ENCODE measurements at regions not wholly inside any gene's neighbourhood (a gene's known extent, or its start where the extent isn't known, plus 50 kb on each side); places are given as distances from the start of the nearest gene placed in this dataset.

DNA sequence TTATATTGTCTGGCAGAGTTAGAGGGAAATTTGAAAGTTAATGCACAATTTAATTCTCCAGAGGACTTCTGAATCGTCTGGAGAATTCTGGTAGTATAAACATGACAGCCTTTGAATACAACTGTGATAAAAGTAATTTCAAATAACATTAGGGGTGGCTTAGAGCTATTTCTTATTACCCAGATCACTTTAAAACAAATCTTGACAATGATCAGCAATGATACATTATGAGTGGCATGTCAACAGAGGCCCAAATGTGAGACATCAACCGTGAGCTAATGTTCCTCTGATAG, 259.1 kb downstream of the HACE1 start:
- WGBS, 2 donors, result 41 to 67% methylated on average over 2 of the region's 2 CpGs
- Histone ChIP-seq H3K9me3 (no peaks in the 10 kb centered on the region), H3K4me1 (peaks cover 0 to 20% (median 0%) of the 10 kb centered on the region in 4 donors), H3K27me3 (no peaks in the 10 kb centered on the region), H3K4me3 (no peak overlapping the region), H3K27ac (no peak overlapping the region), H3K36me3 (no peaks in the 10 kb centered on the region)
- TF ChIP-seq EP300 (IDR thresholded peaks at IDR 0.05) (no peak), POLR2A (IDR thresholded peaks at IDR 0.05) (no peak)
- TF ChIP-seq, protein P1, sequence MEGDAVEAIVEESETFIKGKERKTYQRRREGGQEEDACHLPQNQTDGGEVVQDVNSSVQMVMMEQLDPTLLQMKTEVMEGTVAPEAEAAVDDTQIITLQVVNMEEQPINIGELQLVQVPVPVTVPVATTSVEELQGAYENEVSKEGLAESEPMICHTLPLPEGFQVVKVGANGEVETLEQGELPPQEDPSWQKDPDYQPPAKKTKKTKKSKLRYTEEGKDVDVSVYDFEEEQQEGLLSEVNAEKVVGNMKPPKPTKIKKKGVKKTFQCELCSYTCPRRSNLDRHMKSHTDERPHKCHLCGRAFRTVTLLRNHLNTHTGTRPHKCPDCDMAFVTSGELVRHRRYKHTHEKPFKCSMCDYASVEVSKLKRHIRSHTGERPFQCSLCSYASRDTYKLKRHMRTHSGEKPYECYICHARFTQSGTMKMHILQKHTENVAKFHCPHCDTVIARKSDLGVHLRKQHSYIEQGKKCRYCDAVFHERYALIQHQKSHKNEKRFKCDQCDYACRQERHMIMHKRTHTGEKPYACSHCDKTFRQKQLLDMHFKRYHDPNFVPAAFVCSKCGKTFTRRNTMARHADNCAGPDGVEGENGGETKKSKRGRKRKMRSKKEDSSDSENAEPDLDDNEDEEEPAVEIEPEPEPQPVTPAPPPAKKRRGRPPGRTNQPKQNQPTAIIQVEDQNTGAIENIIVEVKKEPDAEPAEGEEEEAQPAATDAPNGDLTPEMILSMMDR (IDR thresholded peaks at IDR 0.05), result no peak
- DNase-seq (ENCODE audit: low spot score in 2 of 2), result no peak

DNA sequence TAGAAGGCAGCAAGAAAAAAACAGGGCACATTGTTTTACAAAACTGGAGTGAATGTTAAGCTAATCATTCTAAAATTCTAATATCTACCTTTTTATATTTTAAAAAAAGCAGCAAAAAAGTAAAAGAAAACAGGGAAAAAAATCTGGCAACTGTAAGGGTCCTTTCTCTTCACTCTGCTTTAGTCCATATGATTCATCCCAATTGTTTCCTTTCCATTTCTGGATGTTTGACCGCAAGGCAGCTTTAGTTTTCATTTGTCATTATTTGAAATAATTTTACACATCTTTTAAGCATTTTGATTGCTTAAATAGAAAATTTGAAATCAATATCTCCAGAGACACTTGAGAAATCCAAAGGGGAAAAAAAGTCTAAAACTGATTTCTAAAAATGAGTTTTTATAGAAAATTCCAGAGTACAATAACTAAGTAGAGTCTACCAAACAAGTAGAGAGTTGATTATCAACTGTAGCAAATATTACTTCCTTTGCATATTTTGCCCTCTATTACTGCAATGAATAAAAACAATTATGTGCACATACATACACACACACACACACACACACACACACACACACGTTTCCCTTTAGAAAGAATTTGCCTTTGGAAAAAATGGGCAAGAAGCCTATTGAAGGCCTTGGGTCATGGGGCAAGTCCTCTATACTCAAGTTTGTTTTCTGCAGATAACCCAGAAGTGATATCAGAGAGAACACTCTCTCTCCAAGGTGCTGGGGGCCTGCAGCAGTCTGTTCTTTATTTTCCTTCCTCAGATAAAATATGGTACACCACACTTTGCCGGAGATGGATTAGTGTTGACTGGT, 259.7 kb downstream of the HACE1 start:
- no peaks in the 10 kb centered on the region for H3K36me3 ChIP-seq
- 64 to 65% methylated on average over 3 of the region's 3 CpGs for WGBS, 2 donors
- no peaks in the 10 kb centered on the region for H3K9me3 ChIP-seq
- no peak overlapping the region for H3K4me3 ChIP-seq
- H3K27me3 ChIP-seq, result no peaks in the 10 kb centered on the region
- DNase-seq (ENCODE audit: low spot score in 2 of 2), result no peak
- peaks cover 0 to 20% (median 0%) of the 10 kb centered on the region in 4 donors for H3K4me1 ChIP-seq
- H3K27ac ChIP-seq, result no peak overlapping the region
- TF ChIP-seq, protein P1 (IDR thresholded peaks at IDR 0.05), result no peak
- TF ChIP-seq EP300 (IDR thresholded peaks at IDR 0.05), result no peak
- no peak for TF ChIP-seq POLR2A (IDR thresholded peaks at IDR 0.05)

DNA sequence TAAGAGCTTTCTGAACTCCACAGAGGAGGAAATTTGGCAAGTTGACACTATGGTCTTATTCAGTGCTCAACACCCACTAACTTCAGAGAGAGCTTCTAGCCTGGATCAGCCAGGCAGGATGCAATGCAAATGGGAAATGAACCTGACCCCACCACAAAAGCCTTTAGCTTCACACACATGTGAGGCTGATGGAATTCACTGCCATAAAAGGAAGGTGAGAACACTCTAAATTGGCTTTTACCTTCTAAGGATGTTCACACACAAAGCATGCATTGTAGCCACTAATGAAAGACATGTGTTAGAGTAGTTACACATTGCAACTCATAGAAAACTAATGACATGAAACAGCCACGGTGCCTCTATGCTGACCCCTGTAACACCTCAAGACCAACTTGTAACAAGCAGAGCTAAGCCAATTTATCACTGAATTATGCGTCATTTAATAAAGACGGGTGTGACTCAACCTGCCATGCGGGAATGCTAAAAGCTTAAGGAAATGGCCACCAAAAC, 262.1 kb downstream of the HACE1 start:
- WGBS, 2 donors, result 48 to 57% methylated on average over 4 of the region's 4 CpGs
- H3K4me1 ChIP-seq, result peaks cover 0 to 20% (median 0%) of the 10 kb centered on the region in 4 donors
- H3K9me3 ChIP-seq, result no peaks in the 10 kb centered on the region
- no peaks in the 10 kb centered on the region for H3K36me3 ChIP-seq
- no peak for TF ChIP-seq POLR2A (IDR thresholded peaks at IDR 0.05)
- no peak for TF ChIP-seq EP300 (IDR thresholded peaks at IDR 0.05)
- TF ChIP-seq, protein P1 (IDR thresholded peaks at IDR 0.05), result no peak
- H3K27ac ChIP-seq, result no peak overlapping the region
- no peaks in the 10 kb centered on the region for H3K27me3 ChIP-seq
- H3K4me3 ChIP-seq, result no peak overlapping the region
- DNase-seq (ENCODE audit: low spot score in 2 of 2), result no peak

DNA sequence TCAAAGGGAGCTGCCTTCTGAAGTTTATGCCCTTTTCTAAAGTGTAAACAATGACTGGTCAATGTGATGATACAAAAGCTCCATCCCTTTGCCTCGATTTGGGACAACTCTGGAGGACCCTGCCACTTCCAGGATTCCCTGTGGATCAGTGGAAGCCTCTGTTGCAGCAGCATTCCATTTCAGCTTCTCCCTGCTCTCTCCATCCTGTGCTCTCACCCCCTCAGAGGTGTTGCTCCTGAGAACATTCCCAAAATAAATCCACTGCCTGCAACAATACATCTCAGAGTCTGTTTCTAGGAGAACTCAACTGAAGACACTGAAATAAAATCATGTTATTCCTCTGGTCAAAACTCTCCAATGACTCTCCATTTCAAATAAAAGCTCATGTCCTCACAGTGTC, 263.6 kb downstream of the HACE1 start:
- no peak for DNase-seq (ENCODE audit: low spot score in 2 of 2)
- WGBS, 2 donors, result 78 to 85% methylated on average over 1 of the region's 1 CpG
- TF ChIP-seq EP300 (IDR thresholded peaks at IDR 0.05), result no peak
- no peak for TF ChIP-seq POLR2A (IDR thresholded peaks at IDR 0.05)
- TF ChIP-seq, protein P1 (IDR thresholded peaks at IDR 0.05), result no peak
- H3K9me3 ChIP-seq, result no peaks in the 10 kb centered on the region
- no peaks in the 10 kb centered on the region for H3K36me3 ChIP-seq
- no peaks in the 10 kb centered on the region for H3K27me3 ChIP-seq
- H3K27ac ChIP-seq, result no peak overlapping the region
- no peak overlapping the region for H3K4me3 ChIP-seq
- peaks cover 0 to 9% (median 0%) of the 10 kb centered on the region in 4 donors for H3K4me1 ChIP-seq

DNA sequence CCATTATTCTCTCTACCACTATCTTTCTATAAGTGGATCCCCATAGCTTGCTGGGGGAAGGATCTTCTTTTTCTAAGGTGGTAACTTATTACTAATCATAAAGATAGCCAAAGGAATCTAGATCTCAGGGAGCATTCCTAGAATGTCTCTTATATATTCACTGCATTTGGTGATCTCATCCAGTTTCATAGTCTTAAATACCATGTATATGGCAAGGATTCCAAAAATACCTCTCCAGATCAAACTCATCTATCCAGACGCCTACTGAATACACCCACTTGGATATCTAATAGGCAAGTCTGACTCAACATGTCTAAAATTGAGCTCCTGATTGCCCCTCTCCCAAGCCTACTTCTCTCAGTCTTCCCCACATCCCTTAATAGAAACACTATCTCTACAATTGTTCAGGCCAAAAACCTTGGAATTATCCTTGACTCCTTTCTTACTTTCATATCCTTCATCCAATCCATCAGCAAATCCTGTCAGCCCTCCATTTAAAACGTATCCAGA, 264.4 kb downstream of the HACE1 start:
- WGBS, 2 donors, result 86 to 95% methylated on average over 2 of the region's 2 CpGs
- Histone ChIP-seq H3K4me1 (peaks cover 0 to 6% (median 0%) of the 10 kb centered on the region in 4 donors), H3K27me3 (no peaks in the 10 kb centered on the region), H3K27ac (no peak overlapping the region), H3K4me3 (no peak overlapping the region), H3K9me3 (no peaks in the 10 kb centered on the region), H3K36me3 (no peaks in the 10 kb centered on the region)
- TF ChIP-seq, protein P1 (IDR thresholded peaks at IDR 0.05), result no peak
- TF ChIP-seq EP300 (IDR thresholded peaks at IDR 0.05) (no peak), POLR2A (IDR thresholded peaks at IDR 0.05) (no peak)
- no peak for DNase-seq (ENCODE audit: low spot score in 2 of 2)

Measured in tibial nerve (tissue), 4 donors.